ENCODE measurements at regions not wholly inside any gene's neighbourhood (a gene's known extent, or its start where the extent isn't known, plus 50 kb on each side); places are given as distances from the start of the nearest gene placed in this dataset.

- Histone ChIP-seq H3K9me3 (ENCODE audit: severe bottlenecking) (no peaks in the 10 kb centered on the region), H3K4me3 (ENCODE audit: severe bottlenecking) (no peak overlapping the region), H3K27ac (ENCODE audit: poor library complexity, severe bottlenecking) (no peak overlapping the region), H3K36me3 (ENCODE audit: low read depth) (no peaks in the 10 kb centered on the region), H3K4me1 (ENCODE audit: insufficient read depth, poor library complexity, severe bottlenecking) (no peaks in the 10 kb centered on the region), H3K27me3 (ENCODE audit: insufficient read depth, poor library complexity, severe bottlenecking) (no peaks in the 10 kb centered on the region)
- DNase-seq (ENCODE audit: low spot score) (no peak), ATAC-seq (ENCODE audit: low read depth) (no peak)
- no peak for TF ChIP-seq CTCF (IDR thresholded peaks at IDR 0.05; ENCODE audit: poor library complexity, severe bottlenecking)
Measured at GRCh38 chr7:42744746-42745145, 167.1 kb downstream of the C7orf25 start.

- Histone ChIP-seq H3K9me3 (ENCODE audit: severe bottlenecking) (no peaks in the 10 kb centered on the region), H3K4me1 (ENCODE audit: insufficient read depth, poor library complexity, severe bottlenecking) (no peaks in the 10 kb centered on the region), H3K27ac (ENCODE audit: poor library complexity, severe bottlenecking) (no peak overlapping the region), H3K36me3 (ENCODE audit: low read depth) (no peaks in the 10 kb centered on the region), H3K27me3 (ENCODE audit: insufficient read depth, poor library complexity, severe bottlenecking) (no peaks in the 10 kb centered on the region), H3K4me3 (ENCODE audit: severe bottlenecking) (no peak overlapping the region)
- ATAC-seq (ENCODE audit: low read depth), result no peak
- no peak for TF ChIP-seq CTCF (IDR thresholded peaks at IDR 0.05; ENCODE audit: poor library complexity, severe bottlenecking)
- DNase-seq (ENCODE audit: low spot score), result no peak
Measured at GRCh38 chr7:42743077-42743858, 168.6 kb downstream of the C7orf25 start.

- H3K4me1 ChIP-seq (ENCODE audit: insufficient read depth, poor library complexity, severe bottlenecking), result no peaks in the 10 kb centered on the region
- DNase-seq (ENCODE audit: low spot score) (no peak), ATAC-seq (ENCODE audit: low read depth) (no peak)
- H3K4me3 ChIP-seq (ENCODE audit: severe bottlenecking), result no peak overlapping the region
- TF ChIP-seq CTCF (IDR thresholded peaks at IDR 0.05; ENCODE audit: poor library complexity, severe bottlenecking), result no peak
- no peaks in the 10 kb centered on the region for H3K36me3 ChIP-seq (ENCODE audit: low read depth)
- H3K27ac ChIP-seq (ENCODE audit: poor library complexity, severe bottlenecking), result no peak overlapping the region
- H3K27me3 ChIP-seq (ENCODE audit: insufficient read depth, poor library complexity, severe bottlenecking), result no peaks in the 10 kb centered on the region
- H3K9me3 ChIP-seq (ENCODE audit: severe bottlenecking), result no peaks in the 10 kb centered on the region
Measured at GRCh38 chr7:42742318-42742717, 169.6 kb downstream of the C7orf25 start.

- TF ChIP-seq CTCF (IDR thresholded peaks at IDR 0.05; ENCODE audit: poor library complexity, severe bottlenecking), result no peak
- no peaks in the 10 kb centered on the region for H3K9me3 ChIP-seq (ENCODE audit: severe bottlenecking)
- no peaks in the 10 kb centered on the region for H3K36me3 ChIP-seq (ENCODE audit: low read depth)
- H3K4me1 ChIP-seq (ENCODE audit: insufficient read depth, poor library complexity, severe bottlenecking), result no peaks in the 10 kb centered on the region
- H3K27me3 ChIP-seq (ENCODE audit: insufficient read depth, poor library complexity, severe bottlenecking), result no peaks in the 10 kb centered on the region
- DNase-seq (ENCODE audit: low spot score) (no peak), ATAC-seq (ENCODE audit: low read depth) (no peak)
- H3K27ac ChIP-seq (ENCODE audit: poor library complexity, severe bottlenecking), result no peak overlapping the region
- H3K4me3 ChIP-seq (ENCODE audit: severe bottlenecking), result no peak overlapping the region
Measured at GRCh38 chr7:42740408-42740807, 171.5 kb downstream of the C7orf25 start.

- ATAC-seq (ENCODE audit: low read depth), result no peak
- Histone ChIP-seq H3K4me3 (ENCODE audit: severe bottlenecking) (no peak overlapping the region), H3K27ac (ENCODE audit: poor library complexity, severe bottlenecking) (no peak overlapping the region), H3K27me3 (ENCODE audit: insufficient read depth, poor library complexity, severe bottlenecking) (no peaks in the 10 kb centered on the region), H3K36me3 (ENCODE audit: low read depth) (no peaks in the 10 kb centered on the region), H3K9me3 (ENCODE audit: severe bottlenecking) (no peaks in the 10 kb centered on the region), H3K4me1 (ENCODE audit: insufficient read depth, poor library complexity, severe bottlenecking) (no peaks in the 10 kb centered on the region)
- no peak for TF ChIP-seq CTCF (IDR thresholded peaks at IDR 0.05; ENCODE audit: poor library complexity, severe bottlenecking)
- DNase-seq (ENCODE audit: low spot score), result no peak
Measured at GRCh38 chr7:42739638-42740037, 172.2 kb downstream of the C7orf25 start.

Data from RWPE2 (cell line).